C4-2B (cell line): ENCODE measurements at regions not wholly inside any gene's neighbourhood (a gene's known extent, or its start where the extent isn't known, plus 50 kb on each side); places are given as distances from the start of the nearest gene placed in this dataset.

Experiments
- CTCF ChIP-seq: fragments of 450-650 bp; conservative IDR thresholded peaks from 2 replicates; pipeline ENCODE4 v1.5.1; 2017; ENCODE audit warnings: mild to moderate bottlenecking
- ZFX ChIP-seq: fragments of 450-650 bp; IDR thresholded peaks from 2 replicates; pipeline ENCODE4 v1.6.1; 2017

DNA sequence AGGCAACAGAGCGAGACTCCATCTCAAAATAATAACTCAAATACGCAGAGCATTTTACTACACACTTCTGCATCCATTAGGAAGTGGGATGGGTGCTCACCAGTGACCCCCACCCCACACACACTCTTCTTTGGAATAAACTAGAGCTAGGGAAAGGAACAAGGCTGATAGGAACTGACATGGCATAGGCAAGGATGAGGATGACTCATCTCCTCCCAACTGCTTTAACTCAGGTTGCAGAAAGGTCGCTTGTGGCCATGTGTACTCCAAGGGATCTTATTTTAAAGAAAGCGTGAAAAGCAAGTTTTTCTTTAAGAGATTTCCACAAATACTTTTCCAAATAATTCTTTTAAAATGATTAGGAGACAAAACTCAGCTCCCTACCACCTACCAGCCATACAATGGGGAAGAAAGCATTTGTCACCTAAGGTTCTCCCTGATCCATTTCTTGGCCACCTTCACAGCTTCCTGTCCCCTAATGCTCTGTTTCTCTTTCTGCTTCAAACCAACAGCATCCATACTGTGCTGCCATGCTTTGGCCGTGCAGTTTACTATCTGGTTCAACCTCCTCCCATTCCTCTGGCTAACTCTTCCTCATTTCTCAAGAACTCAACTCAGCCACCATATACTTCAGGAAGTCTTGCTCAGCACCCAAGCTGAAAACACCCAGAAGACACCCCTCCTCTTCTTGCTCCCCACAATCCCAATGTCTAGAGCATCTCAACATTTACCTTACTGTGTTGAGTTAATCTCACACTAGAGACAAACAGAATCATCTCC, 211.9 kb downstream of the ACTL7B start:
- no peak for TF ChIP-seq CTCF
- no peak for TF ChIP-seq ZFX
